ENCODE measurements at regions not wholly inside any gene's neighbourhood (a gene's known extent, or its start where the extent isn't known, plus 50 kb on each side); places are given as distances from the start of the nearest gene placed in this dataset.
"Not testable (repeated sequence)": the region's sequence is repeated elsewhere in the genome, so short reads cannot be mapped to it uniquely, and the experiment has no call there.

GRCh38 chr5:2549354-2549753, 202.1 kb downstream of the IRX2 start:
- intact Hi-C loops (cut with DNase I), result no loop called here
- no peak for DNase-seq

GRCh38 chr5:2546938-2547337, 204.5 kb downstream of the IRX2 start:
- peak in 6 of 42 donors; percentile 5 to 36 (median 18) for DNase-seq
- intact Hi-C loops (cut with DNase I), result no loop called here

GRCh38 chr5:2544003-2544402, 207.5 kb downstream of the IRX2 start:
- intact Hi-C loops (cut with DNase I), result no loop called here
- no peak for DNase-seq

- intact Hi-C loops (cut with DNase I), result no loop called here
Observed at GRCh38 chr5:2542821-2543220, 208.7 kb downstream of the IRX2 start.

GRCh38 chr5:2542026-2542425, 209.5 kb downstream of the IRX2 start:
- no peak for DNase-seq
- intact Hi-C loops (cut with DNase I), result no loop called here

More at GRCh38 chr5:2542821-2543220, 208.7 kb downstream of the IRX2 start:
- DNase-seq, result no peak

GRCh38 chr5:2538169-2538568, 213.3 kb downstream of the IRX2 start:
- intact Hi-C loops (cut with DNase I), result no loop called here
- DNase-seq, result no peak

- intact Hi-C loops (cut with DNase I), result no loop called here
- peak in 1 of 42 donors; percentile 10 for DNase-seq
Observed at GRCh38 chr5:2537378-2538145, 213.9 kb downstream of the IRX2 start.

- intact Hi-C loops (cut with DNase I), result no loop called here
- DNase-seq, result no peak
Observed at GRCh38 chr5:2536632-2537377, 214.7 kb downstream of the IRX2 start.

- DNase-seq, result no peak
- intact Hi-C loops (cut with DNase I), result no loop called here
Observed at GRCh38 chr5:2534970-2535369, 216.5 kb downstream of the IRX2 start.

GRCh38 chr5:2534251-2534650, 217.2 kb downstream of the IRX2 start:
- DNase-seq, result no peak
- intact Hi-C loops (cut with DNase I), result no loop called here

- intact Hi-C loops (cut with DNase I); DNase-seq: not testable (repeated sequence)
Observed at GRCh38 chr5:2533848-2534247, 217.6 kb downstream of the IRX2 start.

- intact Hi-C loops (cut with DNase I), result no loop called here
Observed at GRCh38 chr5:2532809-2533208, 218.7 kb downstream of the IRX2 start.

GRCh38 chr5:2531318-2531717, 220.2 kb downstream of the IRX2 start:
- DNase-seq, result no peak
- intact Hi-C loops (cut with DNase I), result no loop called here

More at GRCh38 chr5:2532809-2533208, 218.7 kb downstream of the IRX2 start:
- no peak for DNase-seq

- intact Hi-C loops (cut with DNase I), result no loop called here
- no peak for DNase-seq
Observed at GRCh38 chr5:2530609-2531008, 220.9 kb downstream of the IRX2 start.

GRCh38 chr5:2529371-2530092, 221.9 kb downstream of the IRX2 start:
- intact Hi-C loops (cut with DNase I), result no loop called here
- peak in 1 of 42 donors; percentile 19 for DNase-seq

- DNase-seq, result peak in 1 of 42 donors; percentile 21
- intact Hi-C loops (cut with DNase I), result no loop called here
Observed at GRCh38 chr5:2525351-2525750, 226.1 kb downstream of the IRX2 start.

- DNase-seq, result no peak
- intact Hi-C loops (cut with DNase I), result no loop called here
Observed at GRCh38 chr5:2524620-2525019, 226.9 kb downstream of the IRX2 start.

GRCh38 chr5:2523180-2523579, 228.3 kb downstream of the IRX2 start:
- intact Hi-C loops (cut with DNase I), result no loop called here
- DNase-seq, result no peak

GRCh38 chr5:2522372-2522771, 229.1 kb downstream of the IRX2 start:
- DNase-seq, result no peak
- intact Hi-C loops (cut with DNase I), result no loop called here

GRCh38 chr5:2519153-2519552, 232.3 kb downstream of the IRX2 start:
- intact Hi-C loops (cut with DNase I), result no loop called here
- DNase-seq, result no peak

Data from head of caudate nucleus (tissue), 42 donors.